C4-2B (cell line): ENCODE measurements at regions not wholly inside any gene's neighbourhood (a gene's known extent, or its start where the extent isn't known, plus 50 kb on each side); places are given as distances from the start of the nearest gene placed in this dataset.
"Not testable (repeated sequence)": the region's sequence is repeated elsewhere in the genome, so short reads cannot be mapped to it uniquely, and the experiment has no call there.

Source experiments
- H3K27ac ChIP-seq: fragments of 450-650 bp; 2 replicates; pipeline ENCODE4 v1.5.1; 2017
- ZFX ChIP-seq: fragments of 450-650 bp; IDR thresholded peaks from 2 replicates; pipeline ENCODE4 v1.6.1; 2017
- TF ChIP-seq, protein P1 (sequence below): fragments of 450-650 bp; conservative IDR thresholded peaks from 2 replicates; pipeline ENCODE4 v1.5.1; 2017; ENCODE audit warnings: mild to moderate bottlenecking

DNA sequence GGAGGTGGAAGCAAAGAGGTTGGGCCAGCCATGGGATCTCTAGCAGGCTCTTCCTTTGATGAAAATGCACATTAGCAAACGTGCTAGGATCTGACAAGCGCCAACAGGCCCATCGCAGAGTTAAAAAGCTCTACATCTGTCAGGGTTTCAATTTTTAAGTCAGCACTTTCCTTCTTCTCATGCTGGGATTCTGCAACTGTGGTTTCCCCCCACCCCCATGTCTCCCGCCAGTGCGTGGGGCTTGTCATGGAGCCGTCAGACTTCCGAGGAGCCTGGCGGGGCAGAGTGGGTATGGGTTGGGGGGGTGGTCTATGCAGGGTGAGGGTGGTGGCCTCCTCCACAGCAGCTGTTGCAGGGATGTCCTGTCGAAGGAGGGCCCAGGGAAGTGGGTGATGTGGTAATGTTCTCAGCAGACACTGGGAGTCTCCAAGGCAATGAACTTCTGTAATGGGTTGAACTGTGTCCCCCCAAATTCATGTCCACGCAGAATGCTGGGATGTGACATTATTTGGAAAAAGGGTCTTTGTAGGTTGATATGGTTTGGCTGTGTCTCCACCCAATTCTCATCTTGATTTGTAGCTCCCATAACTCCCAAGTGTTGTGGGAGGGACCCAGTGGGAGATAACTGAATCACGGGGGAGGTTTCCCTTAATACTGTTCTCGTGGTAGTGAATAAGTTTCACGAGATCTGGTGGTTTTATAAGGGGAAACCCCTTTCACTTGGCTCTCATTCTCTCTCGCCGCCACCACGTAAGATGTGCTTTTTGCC, 115.2 kb upstream of the MAP1LC3B2 start:
- no peak overlapping the region for H3K27ac ChIP-seq
- TF ChIP-seq, protein P1, sequence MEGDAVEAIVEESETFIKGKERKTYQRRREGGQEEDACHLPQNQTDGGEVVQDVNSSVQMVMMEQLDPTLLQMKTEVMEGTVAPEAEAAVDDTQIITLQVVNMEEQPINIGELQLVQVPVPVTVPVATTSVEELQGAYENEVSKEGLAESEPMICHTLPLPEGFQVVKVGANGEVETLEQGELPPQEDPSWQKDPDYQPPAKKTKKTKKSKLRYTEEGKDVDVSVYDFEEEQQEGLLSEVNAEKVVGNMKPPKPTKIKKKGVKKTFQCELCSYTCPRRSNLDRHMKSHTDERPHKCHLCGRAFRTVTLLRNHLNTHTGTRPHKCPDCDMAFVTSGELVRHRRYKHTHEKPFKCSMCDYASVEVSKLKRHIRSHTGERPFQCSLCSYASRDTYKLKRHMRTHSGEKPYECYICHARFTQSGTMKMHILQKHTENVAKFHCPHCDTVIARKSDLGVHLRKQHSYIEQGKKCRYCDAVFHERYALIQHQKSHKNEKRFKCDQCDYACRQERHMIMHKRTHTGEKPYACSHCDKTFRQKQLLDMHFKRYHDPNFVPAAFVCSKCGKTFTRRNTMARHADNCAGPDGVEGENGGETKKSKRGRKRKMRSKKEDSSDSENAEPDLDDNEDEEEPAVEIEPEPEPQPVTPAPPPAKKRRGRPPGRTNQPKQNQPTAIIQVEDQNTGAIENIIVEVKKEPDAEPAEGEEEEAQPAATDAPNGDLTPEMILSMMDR = no peak
- TF ChIP-seq ZFX = no peak

DNA sequence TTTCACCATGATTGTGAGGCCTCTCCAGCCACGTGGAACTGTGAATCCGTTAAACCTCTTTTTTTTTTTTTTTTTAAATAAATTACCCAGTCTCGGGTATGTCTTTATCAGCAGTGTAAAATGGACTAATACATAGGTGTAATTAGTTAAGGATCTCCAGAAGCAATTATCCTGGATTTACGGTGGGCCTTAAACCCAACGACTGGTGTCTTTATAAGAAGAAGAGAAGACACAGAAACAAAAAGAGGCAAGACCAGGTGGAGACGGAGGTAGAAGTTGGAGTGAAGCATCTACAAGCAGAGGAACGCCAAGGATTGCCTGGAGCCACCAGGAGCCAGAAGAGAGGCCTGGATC, 114.6 kb upstream of the MAP1LC3B2 start:
- H3K27ac ChIP-seq = no peak overlapping the region
- TF ChIP-seq, protein P1 = no peak
- TF ChIP-seq ZFX = no peak

DNA sequence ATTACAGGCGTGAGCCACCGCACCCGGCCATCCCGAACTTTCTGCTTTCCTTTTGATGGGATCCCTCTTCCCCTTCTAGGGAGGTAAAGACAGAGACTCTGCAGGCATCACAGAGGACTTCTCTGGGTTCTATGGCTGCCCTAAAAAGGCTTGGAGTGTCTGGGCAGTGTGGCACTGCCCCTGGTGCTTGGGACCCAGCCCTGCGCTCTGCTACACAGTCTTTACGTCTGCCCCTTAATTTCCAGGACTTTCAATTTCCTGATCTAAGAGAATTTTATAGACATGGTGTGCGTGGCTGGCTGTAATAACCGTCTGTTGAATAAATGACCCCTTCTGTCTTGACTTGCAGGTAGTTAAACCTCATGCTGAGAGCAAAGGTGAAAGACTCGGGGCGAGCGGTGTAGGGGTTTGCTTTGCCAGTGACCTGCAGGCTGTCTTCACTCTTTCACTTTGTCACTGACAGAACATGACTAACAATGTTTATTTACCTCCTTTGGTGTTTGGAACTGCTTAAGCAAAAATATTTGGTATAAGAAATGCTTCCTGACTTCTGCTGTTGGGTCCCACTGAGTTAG, 110.9 kb upstream of the MAP1LC3B2 start:
- TF ChIP-seq, protein P1 = no peak
- TF ChIP-seq ZFX = no peak

DNA sequence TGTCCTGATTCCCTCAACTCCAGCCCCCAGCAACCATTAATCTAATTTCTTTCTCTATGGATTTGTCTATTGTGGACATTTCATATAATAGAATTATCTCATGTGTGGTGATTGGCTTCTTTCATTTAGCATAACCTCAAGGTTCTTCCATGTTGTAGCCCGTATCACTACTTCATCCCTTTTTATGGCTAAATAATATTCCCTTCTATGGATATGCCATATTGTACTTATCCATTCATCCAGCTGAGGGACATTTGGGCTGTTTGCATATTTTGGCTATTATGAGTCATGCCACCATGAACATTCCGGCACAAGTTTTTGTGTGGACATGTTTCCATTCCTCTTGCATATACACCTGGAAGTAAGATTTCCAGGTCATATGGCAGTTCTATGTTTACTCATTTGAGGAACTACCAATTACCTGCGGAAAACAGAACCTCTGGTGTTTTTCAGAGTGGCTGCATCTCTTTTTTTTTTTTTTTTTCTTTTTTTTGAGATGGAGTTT, 108.7 kb upstream of the MAP1LC3B2 start:
- no peak overlapping the region for H3K27ac ChIP-seq
- no peak for TF ChIP-seq ZFX
- TF ChIP-seq, protein P1 = no peak

More for the DNA sequence above, 110.9 kb upstream of the MAP1LC3B2 start:
- no peak overlapping the region for H3K27ac ChIP-seq

DNA sequence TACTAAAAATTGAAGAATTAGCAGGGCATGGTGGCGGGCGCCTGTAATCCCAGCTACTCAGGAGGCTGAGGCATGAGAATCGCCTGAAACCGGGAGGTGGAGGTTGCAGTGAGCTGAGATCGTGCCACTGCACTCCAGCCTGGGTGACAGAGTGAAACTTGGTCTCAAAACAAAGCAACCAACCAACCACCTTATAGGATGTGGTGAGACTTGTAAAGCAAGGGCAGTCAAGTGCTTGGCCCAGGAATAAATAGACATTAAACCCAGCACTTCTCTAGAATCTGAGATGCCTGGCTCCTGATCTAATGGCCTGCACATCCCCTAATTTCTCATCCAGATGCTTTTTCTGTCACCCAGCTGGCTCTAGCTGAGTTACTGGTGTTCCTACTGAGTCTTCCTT, 106.2 kb upstream of the MAP1LC3B2 start:
- not testable (repeated sequence) for H3K27ac ChIP-seq

DNA sequence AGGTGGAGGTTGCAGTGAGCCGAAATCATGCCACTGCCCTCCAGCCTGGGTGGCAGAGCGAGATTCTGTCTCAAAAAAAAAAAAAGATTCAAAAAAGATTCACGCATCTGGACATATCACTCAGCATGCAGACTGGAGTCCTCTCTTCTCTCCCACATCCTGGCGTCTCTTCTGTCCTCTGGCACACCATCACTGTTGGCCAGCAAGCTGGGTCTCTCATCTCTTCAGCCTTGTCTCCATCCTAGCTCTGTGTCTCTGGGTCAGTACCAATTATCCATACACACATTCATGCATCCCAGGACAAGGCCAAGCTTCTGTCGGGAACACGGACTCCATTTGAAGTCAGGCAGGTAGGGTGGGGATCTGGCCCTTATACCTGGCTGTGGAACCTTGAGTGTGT, 105.5 kb upstream of the MAP1LC3B2 start:
- H3K27ac ChIP-seq = no peak overlapping the region
- no peak for TF ChIP-seq ZFX
- TF ChIP-seq, protein P1 = no peak

DNA sequence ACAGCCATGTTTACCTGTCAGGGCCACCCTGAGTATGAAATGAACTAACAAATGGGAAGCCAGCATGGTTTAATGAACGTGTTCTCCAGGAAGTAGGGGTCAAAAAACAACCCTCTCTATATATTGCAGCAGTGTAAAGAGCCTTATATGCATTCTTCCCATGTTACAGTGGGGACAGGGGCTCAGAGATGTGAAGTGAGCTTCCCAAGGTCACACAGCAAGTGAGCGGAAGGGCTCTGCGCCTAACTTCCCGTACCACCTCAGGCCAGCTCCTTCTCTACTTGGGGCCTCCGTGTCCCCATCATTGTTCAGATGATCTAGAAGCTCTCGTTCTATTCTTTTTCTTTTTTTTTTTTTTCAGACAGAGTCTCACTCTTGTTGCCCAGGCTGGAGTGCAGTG, 105.1 kb upstream of the MAP1LC3B2 start:
- no peak overlapping the region for H3K27ac ChIP-seq
- TF ChIP-seq, protein P1 = no peak
- no peak for TF ChIP-seq ZFX

DNA sequence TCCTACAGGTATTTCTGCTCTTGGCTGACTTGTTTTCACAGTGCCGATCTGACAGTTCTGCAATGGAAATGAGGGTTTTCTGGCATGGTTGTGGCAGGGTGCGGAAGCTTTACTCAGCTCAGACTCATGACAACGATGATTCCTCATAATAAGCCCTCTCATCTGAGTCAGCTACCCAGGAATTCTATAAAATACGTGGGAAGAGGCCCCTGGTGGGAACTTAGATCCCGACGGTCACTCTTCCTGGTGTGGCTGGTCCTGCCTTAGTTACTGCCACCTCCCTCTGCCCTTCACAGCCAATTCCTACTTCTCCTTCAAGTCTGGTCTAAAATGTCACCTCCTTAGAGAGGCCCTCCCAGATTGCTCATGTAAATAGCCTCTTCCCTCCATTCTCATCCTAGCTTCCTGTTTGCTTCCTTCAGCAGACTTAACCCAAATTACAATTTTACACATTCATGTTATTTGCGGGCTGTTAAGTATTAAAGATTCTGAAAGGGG, 104.2 kb upstream of the MAP1LC3B2 start:
- TF ChIP-seq ZFX = no peak
- TF ChIP-seq, protein P1 = no peak
- H3K27ac ChIP-seq = no peak overlapping the region
